ENCODE measurements at regions not wholly inside any gene's neighbourhood (a gene's known extent, or its start where the extent isn't known, plus 50 kb on each side); places are given as distances from the start of the nearest gene placed in this dataset.

GRCh38 chrX:10039821-10040793, 72.9 kb downstream of the CLDN34 start:
- FAIRE-seq (no peak), DNase-seq (no peak), ATAC-seq (no peak)
- H3K4me1 ChIP-seq, result peaks cover 0 to 3% (median 0%) of the 10 kb centered on the region in 3 donors
- no peaks in the 10 kb centered on the region for H3K27me3 ChIP-seq
- intact Hi-C loops (cut with DNase I), result no loop called here
- no peak overlapping the region for H3K27ac ChIP-seq
- H3K9me3 ChIP-seq, result no peaks in the 10 kb centered on the region
- TF ChIP-seq CTCF (IDR thresholded peaks at IDR 0.05), result no peak
- H3K36me3 ChIP-seq, result no peaks in the 10 kb centered on the region
- no peak overlapping the region for H3K4me3 ChIP-seq
- WGBS, 2 donors, result 62 to 71% methylated on average over 12 of the region's 12 CpGs

GRCh38 chrX:10040961-10041360, 73.8 kb downstream of the CLDN34 start:
- ATAC-seq, result no peak
- TF ChIP-seq CTCF (IDR thresholded peaks at IDR 0.05), result no peak
- no peak overlapping the region for H3K4me3 ChIP-seq
- H3K4me1 ChIP-seq, result peaks cover 0 to 3% (median 0%) of the 10 kb centered on the region in 3 donors
- WGBS, 2 donors, result 57 to 76% methylated on average over 5 of the region's 5 CpGs
- FAIRE-seq, result no peak
- H3K36me3 ChIP-seq, result no peaks in the 10 kb centered on the region
- intact Hi-C loops (cut with DNase I), result no loop called here
- no peaks in the 10 kb centered on the region for H3K9me3 ChIP-seq
- DNase-seq, result no peak
- H3K27me3 ChIP-seq, result no peaks in the 10 kb centered on the region
- H3K27ac ChIP-seq, result no peak overlapping the region

DNA sequence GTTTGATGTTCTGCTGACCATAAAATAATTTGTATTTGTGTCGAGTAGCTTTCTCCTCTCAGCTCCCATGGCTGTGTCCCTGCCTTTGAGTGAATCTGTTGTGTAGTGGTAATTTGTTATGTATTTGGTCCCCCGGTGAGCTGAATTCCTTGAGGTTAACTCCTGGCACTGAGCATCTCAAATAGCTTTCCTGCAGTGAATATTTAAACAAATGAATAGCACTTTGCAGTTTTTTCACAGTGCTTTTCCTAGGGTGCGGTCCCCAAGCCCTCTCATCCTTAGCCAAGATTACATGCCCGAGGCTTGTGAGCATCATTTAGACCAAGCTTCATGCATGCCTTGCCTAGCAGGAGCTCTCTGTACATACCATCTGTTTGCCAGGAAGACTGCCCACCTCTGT, 74.2 kb downstream of the CLDN34 start:
- intact Hi-C loops (cut with DNase I), result no loop called here
- no peak for ATAC-seq
- Histone ChIP-seq H3K27ac (no peak overlapping the region), H3K9me3 (no peaks in the 10 kb centered on the region), H3K4me1 (peaks cover 0 to 3% (median 0%) of the 10 kb centered on the region in 3 donors), H3K4me3 (no peak overlapping the region), H3K27me3 (no peaks in the 10 kb centered on the region), H3K36me3 (no peaks in the 10 kb centered on the region)
- FAIRE-seq, result no peak
- 53 to 70% methylated on average over 4 of the region's 4 CpGs for WGBS, 2 donors
- TF ChIP-seq CTCF (IDR thresholded peaks at IDR 0.05), result no peak
- DNase-seq, result no peak

DNA sequence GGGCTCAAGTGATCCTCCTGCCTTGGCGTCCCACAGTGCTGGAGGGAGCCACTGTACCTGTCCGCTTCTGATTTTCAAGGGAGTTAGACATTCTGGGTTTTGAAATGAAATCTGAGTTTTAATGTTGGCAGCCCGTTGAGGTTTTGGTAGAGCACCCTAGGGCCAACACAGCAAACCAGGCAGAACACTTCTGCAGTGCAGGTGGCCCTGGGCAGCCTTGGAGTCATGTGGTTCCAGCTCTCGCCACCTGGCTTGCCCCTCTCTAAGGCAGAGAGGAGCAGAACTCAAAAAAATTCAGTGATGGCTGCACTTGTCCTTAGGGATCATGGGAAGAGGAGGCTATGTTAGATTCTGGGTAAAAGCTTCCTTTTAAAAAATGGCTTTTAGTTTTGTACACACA, 74.9 kb downstream of the CLDN34 start:
- H3K27ac ChIP-seq, result no peak overlapping the region
- no peak overlapping the region for H3K4me3 ChIP-seq
- 72 to 94% methylated on average over 4 of the region's 4 CpGs for WGBS, 2 donors
- ATAC-seq (no peak), FAIRE-seq (no peak), DNase-seq (no peak)
- H3K27me3 ChIP-seq, result no peaks in the 10 kb centered on the region
- H3K36me3 ChIP-seq, result no peaks in the 10 kb centered on the region
- H3K9me3 ChIP-seq, result no peaks in the 10 kb centered on the region
- no peak for TF ChIP-seq CTCF (IDR thresholded peaks at IDR 0.05)
- intact Hi-C loops (cut with DNase I), result no loop called here
- H3K4me1 ChIP-seq, result peaks cover 0 to 3% (median 0%) of the 10 kb centered on the region in 3 donors

DNA sequence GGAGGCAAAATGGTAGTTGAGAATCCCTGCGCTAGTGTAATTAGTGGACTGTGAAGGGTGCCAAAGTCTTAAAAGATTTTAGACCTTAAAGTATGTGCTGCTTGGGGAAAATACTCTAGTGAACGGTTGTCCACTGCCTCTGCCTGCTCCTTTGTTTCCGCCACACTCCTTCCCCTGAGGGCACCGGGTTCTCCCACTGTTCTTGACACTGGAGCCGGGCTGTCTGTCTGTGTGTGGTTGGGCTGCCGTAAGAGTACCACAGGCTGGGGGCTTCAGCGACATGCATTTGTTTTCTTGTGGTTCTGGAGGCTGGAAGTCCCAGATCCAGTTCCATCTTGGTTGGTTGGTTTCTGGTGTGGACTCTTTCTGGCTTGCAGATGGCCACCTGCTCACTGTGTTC, 76.2 kb downstream of the CLDN34 start:
- no peaks in the 10 kb centered on the region for H3K9me3 ChIP-seq
- H3K27ac ChIP-seq, result no peak overlapping the region
- TF ChIP-seq CTCF (IDR thresholded peaks at IDR 0.05), result no peak
- intact Hi-C loops (cut with DNase I), result no loop called here
- no peak for ATAC-seq
- no peaks in the 10 kb centered on the region for H3K36me3 ChIP-seq
- H3K4me1 ChIP-seq, result peaks cover 0 to 3% (median 0%) of the 10 kb centered on the region in 3 donors
- no peak for DNase-seq
- 84 to 96% methylated on average over 7 of the region's 7 CpGs for WGBS, 2 donors
- H3K4me3 ChIP-seq, result no peak overlapping the region
- FAIRE-seq, result no peak
- H3K27me3 ChIP-seq, result no peaks in the 10 kb centered on the region
